CD4-positive, alpha-beta memory T cell (primary cell): ENCODE measurements at regions not wholly inside any gene's neighbourhood (a gene's known extent, or its start where the extent isn't known, plus 50 kb on each side); places are given as distances from the start of the nearest gene placed in this dataset.
A peak's percentile ranks its signal among the peaks of the same experiment; 100 is the strongest.
"Not testable (repeated sequence)": the region's sequence is repeated elsewhere in the genome, so short reads cannot be mapped to it uniquely, and the experiment has no call there.

Experiments used
- CTCF ChIA-PET: fragments of 350-600 bp; sonication (Branson Sonifier 250); formaldehyde crosslinking; loops from one replicate; lab custom pipeline; 2021; ENCODE audit warnings: inconsistent platforms; ENCODE audit not compliant: partially characterized antibody; lab: Charles Lee
- POLR2A ChIA-PET: fragments of 350-600 bp; sonication (Branson Sonifier 250); formaldehyde crosslinking; loops from one replicate; lab custom pipeline; 2021; ENCODE audit not compliant: partially characterized antibody; lab: Charles Lee
- DNase-seq, 5 donors: peaks; one replicate each; pipeline versions ENCODE4 v3.0.0 to v3.0.0-alpha.2; 2020 to 2022; ENCODE audit warnings: mixed read lengths in 1 of 5
- H3K27ac ChIP-seq: one replicate; pipeline ENCODE4 v1.7.0; 2013; ENCODE audit warnings: low read depth, low read length
- H3K27me3 ChIP-seq: 2 replicates; pipeline ENCODE4 v1.7.0; 2013; ENCODE audit warnings: mild to moderate bottlenecking, low read length, moderate library complexity; ENCODE audit not compliant: insufficient read depth
- H3K36me3 ChIP-seq: 2 replicates; pipeline ENCODE4 v1.7.0; 2013; ENCODE audit warnings: mild to moderate bottlenecking, low read length, moderate library complexity; ENCODE audit not compliant: insufficient read depth
- H3K4me1 ChIP-seq: 2 replicates; pipeline ENCODE4 v1.7.0; 2013; ENCODE audit warnings: mild to moderate bottlenecking, low read length, moderate library complexity; ENCODE audit not compliant: insufficient read depth
- H3K4me3 ChIP-seq, 2 donors: one replicate each; pipeline ENCODE4 v1.7.0; 2013; ENCODE audit warnings: low read length in 2 of 2, mild to moderate bottlenecking in 1 of 2
- H3K9me3 ChIP-seq, 2 donors: one replicate each; pipeline ENCODE4 v1.7.0; 2013; ENCODE audit warnings: low read length in 2 of 2, control low read depth in 1 of 2; ENCODE audit not compliant: control insufficient read depth in 1 of 2
- H3K27ac Mint-ChIP-seq, 7 donors: one replicate each; pipeline ENCODE4 v1.8.0; 2020 to 2021; ENCODE audit warnings: mixed read lengths in 7 of 7, mild to moderate bottlenecking in 6 of 7, inconsistent platforms in 3 of 7, moderate library complexity in 3 of 7
- H3K27me3 Mint-ChIP-seq, 2 donors: one replicate each; pipeline ENCODE4 v1.8.0; 2020 to 2021; ENCODE audit warnings: mixed read lengths in 2 of 2
- H3K36me3 Mint-ChIP-seq, 2 donors: one replicate each; pipeline ENCODE4 v1.8.0; 2020 to 2021; ENCODE audit warnings: mixed read lengths in 2 of 2, inconsistent platforms in 1 of 2, mild to moderate bottlenecking in 1 of 2
- H3K4me1 Mint-ChIP-seq, 4 donors: one replicate each; pipeline ENCODE4 v1.8.0; 2020 to 2021; ENCODE audit warnings: mixed read lengths in 4 of 4, mild to moderate bottlenecking in 1 of 4
- H3K4me3 Mint-ChIP-seq, 8 donors: one replicate each; pipeline ENCODE4 v1.8.0; 2020 to 2021; ENCODE audit warnings: mixed read lengths in 8 of 8, mild to moderate bottlenecking in 7 of 8, moderate library complexity in 6 of 8, inconsistent platforms in 3 of 8
- H3K9me3 Mint-ChIP-seq, 8 donors: one replicate each; pipeline ENCODE4 v1.8.0; 2020 to 2021; ENCODE audit warnings: mixed read lengths in 8 of 8, mild to moderate bottlenecking in 5 of 8, inconsistent platforms in 3 of 8, moderate library complexity in 1 of 8
- intact Hi-C: fragments of 100-400 bp; cut with micrococcal nuclease; formaldehyde crosslinking; loops from one replicate; pipeline ENCODE4 v1.15.1; 2023

DNA sequence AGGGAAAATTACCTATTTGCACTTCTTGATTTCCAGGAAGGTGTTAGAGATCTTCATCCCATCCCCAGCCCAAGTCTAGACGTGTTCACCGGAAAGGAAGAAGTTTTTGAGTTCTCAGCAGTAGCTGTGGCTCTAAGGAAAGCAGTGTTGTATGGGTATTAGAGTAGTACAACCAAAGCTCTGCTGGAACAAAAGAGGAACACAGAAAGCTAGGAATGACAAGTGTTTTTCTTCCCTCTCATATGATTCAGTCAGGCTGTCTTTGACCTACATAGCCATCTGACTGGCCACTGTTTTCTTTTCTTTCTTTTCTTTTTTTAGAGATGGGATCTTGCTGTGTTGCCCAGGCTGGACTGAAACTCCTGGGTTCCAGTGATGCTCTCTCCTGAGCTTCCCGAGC is 82.7 kb upstream of the SLC39A10 start:
- H3K4me1 Mint-ChIP-seq, result peaks cover 34 to 63% (median 49%) of the 10 kb centered on the region in 4 donors
- no peaks in the 10 kb centered on the region for H3K27me3 ChIP-seq
- H3K4me3 Mint-ChIP-seq, result no peak overlapping the region
- no peak for DNase-seq
- H3K36me3 Mint-ChIP-seq, result peaks cover 0 to 3% of the 10 kb centered on the region in 2 donors
- H3K27ac ChIP-seq, result no peak overlapping the region
- H3K9me3 ChIP-seq, result no peaks in the 10 kb centered on the region
- ChIA-PET POLR2A (interaction anchor here (0.5 to 8.5 kb wide), 4 partner anchors 15 to 535 kb away, joined by 3 to 135 read pairs (median 10); partner anchors contain the start of gene SLC39A10), CTCF (interaction anchor here (1.0 to 6.0 kb wide), 9 partner anchors 13 to 92 kb away, joined by 3 to 64 read pairs (median 7); partner anchors contain the start of gene SLC39A10)
- H3K4me3 ChIP-seq, result no peak overlapping the region
- H3K36me3 ChIP-seq, result no peaks in the 10 kb centered on the region
- peaks cover 44% of the 10 kb centered on the region for H3K4me1 ChIP-seq
- no peaks in the 10 kb centered on the region for H3K27me3 Mint-ChIP-seq
- intact Hi-C loops, result no loop called here
- H3K9me3 Mint-ChIP-seq, result no peaks in the 10 kb centered on the region
- peak overlapping the region in 2 of 7 donors; percentile 22 to 70 for H3K27ac Mint-ChIP-seq

DNA sequence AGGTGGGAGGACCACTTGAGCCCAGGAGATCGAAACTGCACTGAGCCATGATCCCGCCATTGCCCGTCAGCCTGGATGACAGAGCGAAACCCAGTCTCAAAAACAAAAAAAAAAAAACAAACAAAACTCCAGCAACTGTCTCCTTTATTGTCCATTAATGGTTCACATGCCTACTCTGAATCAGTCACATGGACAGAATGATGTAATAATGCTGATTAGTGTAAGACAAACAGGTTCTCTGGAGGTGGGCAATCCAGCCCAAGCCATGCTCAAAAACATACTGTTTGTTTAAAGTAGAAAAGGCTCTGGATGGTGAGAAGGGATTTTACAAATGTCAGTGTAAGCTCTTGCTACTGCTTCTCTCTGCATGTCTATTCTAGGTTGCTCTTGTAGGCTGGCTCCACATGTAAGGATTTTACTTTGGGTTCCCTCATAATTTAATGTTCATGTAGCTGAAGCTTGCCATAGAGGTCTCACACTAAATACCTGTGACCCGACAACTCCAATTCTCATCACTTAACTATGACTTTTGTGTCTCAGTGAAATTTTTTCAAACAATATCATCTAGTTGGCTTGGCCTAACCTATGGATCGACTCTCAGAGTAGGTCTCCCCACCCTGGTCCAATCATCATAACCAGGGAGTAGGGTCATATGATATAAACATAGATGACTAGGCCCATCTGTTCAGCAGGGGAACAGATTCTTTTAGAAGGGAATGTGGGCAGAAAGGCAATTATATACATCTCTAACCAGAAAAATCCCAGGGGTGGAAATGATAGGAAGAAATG is 83.9 kb upstream of the SLC39A10 start:
- intact Hi-C loops, result no loop called here
- Histone ChIP-seq H3K9me3 (no peaks in the 10 kb centered on the region), H3K4me3 (no peak overlapping the region), H3K27me3 (no peaks in the 10 kb centered on the region), H3K4me1 (peaks cover 39% of the 10 kb centered on the region), H3K27ac (no peak overlapping the region), H3K36me3 (no peaks in the 10 kb centered on the region)
- POLR2A ChIA-PET, result interaction anchor here (1.5 to 8.5 kb wide), 3 partner anchors 13 to 86 kb away, joined by 9 to 135 read pairs (median 11); partner anchors contain the start of gene SLC39A10
- H3K9me3 Mint-ChIP-seq, result no peaks in the 10 kb centered on the region
- H3K27ac Mint-ChIP-seq, result peak overlapping the region in 3 of 7 donors; percentile 18 to 42 (median 25)
- no peak for DNase-seq
- no peak overlapping the region for H3K4me3 Mint-ChIP-seq
- peaks cover 0 to 3% of the 10 kb centered on the region in 2 donors for H3K36me3 Mint-ChIP-seq
- no peaks in the 10 kb centered on the region for H3K27me3 Mint-ChIP-seq
- CTCF ChIA-PET, result interaction anchor here (1.0 to 6.0 kb wide), 6 partner anchors 12 to 93 kb away, joined by 3 to 64 read pairs (median 22); no protein-coding TSS in a partner anchor
- H3K4me1 Mint-ChIP-seq, result peaks cover 33 to 60% (median 48%) of the 10 kb centered on the region in 4 donors

DNA sequence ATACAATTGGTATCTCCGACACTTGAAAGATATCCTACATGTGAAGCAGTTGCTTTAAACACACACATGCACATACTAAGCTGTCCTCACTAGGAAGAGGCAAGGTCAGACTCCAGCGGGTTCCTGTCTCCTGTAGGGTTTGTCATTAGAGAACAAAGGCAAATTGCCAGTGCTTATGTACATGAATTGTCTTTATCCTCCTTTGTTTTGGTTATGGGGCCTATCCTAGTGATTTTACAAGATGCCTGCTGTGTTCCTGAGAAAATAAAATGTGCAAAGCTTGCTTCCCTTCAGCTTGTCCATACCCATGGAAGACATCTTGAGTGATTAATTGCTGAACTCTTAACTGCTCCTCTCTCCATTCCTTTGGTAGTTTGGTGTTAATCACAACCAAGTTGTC is 86.7 kb upstream of the SLC39A10 start:
- POLR2A ChIA-PET, result interaction anchor here (0.8 to 2.0 kb wide), 9 partner anchors 10 to 649 kb away, joined by 3 to 9 read pairs (median 4); partner anchors contain the start of gene SLC39A10
- H3K36me3 Mint-ChIP-seq, result peaks cover 0 to 3% of the 10 kb centered on the region in 2 donors
- Histone ChIP-seq H3K27me3 (no peaks in the 10 kb centered on the region), H3K36me3 (no peaks in the 10 kb centered on the region), H3K4me1 (peaks cover 21% of the 10 kb centered on the region), H3K9me3 (no peaks in the 10 kb centered on the region), H3K4me3 (no peak overlapping the region), H3K27ac (no peak overlapping the region)
- H3K9me3 Mint-ChIP-seq, result no peaks in the 10 kb centered on the region
- CTCF ChIA-PET, result interaction anchor here (0.8 to 2.0 kb wide), 9 partner anchors 8 to 498 kb away, joined by 3 to 9 read pairs (median 4); partner anchors contain the start of gene DNAH7
- intact Hi-C loops, result no loop called here
- no peak for DNase-seq
- no peak overlapping the region for H3K27ac Mint-ChIP-seq
- no peaks in the 10 kb centered on the region for H3K27me3 Mint-ChIP-seq
- no peak overlapping the region for H3K4me3 Mint-ChIP-seq
- peaks cover 21 to 45% (median 32%) of the 10 kb centered on the region in 4 donors for H3K4me1 Mint-ChIP-seq

DNA sequence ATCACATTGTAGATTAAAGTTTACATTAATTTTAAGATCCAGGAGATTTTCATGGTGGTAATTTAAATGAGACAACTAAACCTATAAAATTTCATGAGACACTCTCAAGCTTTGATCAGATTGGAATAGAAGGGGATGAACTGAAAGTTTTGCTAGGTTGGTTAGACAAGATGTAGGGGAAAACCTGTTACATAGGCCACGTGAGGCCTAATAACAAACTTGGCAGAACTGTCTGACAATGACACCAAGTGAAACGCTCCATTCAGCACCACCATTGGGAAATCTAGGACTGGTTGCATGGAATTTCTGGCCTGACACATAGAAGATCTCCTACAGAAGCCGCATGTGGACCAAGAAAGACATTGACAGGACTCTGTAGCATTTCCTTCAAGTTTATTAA is 87.8 kb upstream of the SLC39A10 start:
- intact Hi-C loops, result loop anchor here (10.0 kb wide), 1 partner anchor 606 kb away; the partner anchor contains the start of gene STK17B
- POLR2A ChIA-PET, result interaction anchor here (1.2 to 1.8 kb wide), 5 partner anchors 9 to 91 kb away, joined by 3 to 9 read pairs (median 4); partner anchors contain the start of gene SLC39A10
- Histone ChIP-seq H3K27ac (no peak overlapping the region), H3K36me3 (no peaks in the 10 kb centered on the region), H3K4me3 (no peak overlapping the region), H3K9me3 (no peaks in the 10 kb centered on the region), H3K27me3 (no peaks in the 10 kb centered on the region), H3K4me1 (peaks cover 31% of the 10 kb centered on the region)
- H3K36me3 Mint-ChIP-seq, result peaks cover 0 to 3% of the 10 kb centered on the region in 2 donors
- no peak for DNase-seq
- peak overlapping the region in 3 of 7 donors; percentile 19 to 46 (median 35) for H3K27ac Mint-ChIP-seq
- CTCF ChIA-PET, result interaction anchor here (0.8 to 2.0 kb wide), 5 partner anchors 8 to 499 kb away, joined by 3 to 9 read pairs (median 4); partner anchors contain the start of gene DNAH7
- H3K9me3 Mint-ChIP-seq, result no peaks in the 10 kb centered on the region
- no peaks in the 10 kb centered on the region for H3K27me3 Mint-ChIP-seq
- H3K4me1 Mint-ChIP-seq, result peaks cover 25 to 56% (median 34%) of the 10 kb centered on the region in 4 donors
- H3K4me3 Mint-ChIP-seq, result no peak overlapping the region

DNA sequence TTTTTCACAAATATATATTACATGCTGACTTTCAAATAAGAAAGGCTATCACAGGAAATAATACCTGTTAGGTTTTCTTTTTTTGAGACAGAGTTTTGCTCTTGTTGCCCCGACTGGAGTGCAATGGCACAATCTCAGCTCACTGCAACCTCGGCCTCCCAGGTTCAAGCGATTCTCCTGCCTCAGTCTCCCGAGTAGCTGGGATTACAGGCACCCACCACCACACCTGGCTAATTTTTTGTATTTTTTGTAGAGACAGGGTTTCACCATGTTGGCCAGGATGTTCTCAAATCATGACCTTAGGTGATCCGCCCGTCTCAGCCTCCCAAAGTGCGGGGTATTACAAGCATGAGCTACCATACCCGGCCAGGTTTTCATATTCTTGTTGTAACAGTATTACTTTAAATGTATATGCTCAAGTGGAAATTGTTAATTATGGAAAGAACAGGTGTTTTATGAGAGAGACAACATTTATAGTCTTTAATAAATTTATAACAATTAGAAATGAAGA is 92.3 kb upstream of the SLC39A10 start:
- Histone ChIP-seq H3K4me1 (peaks cover 62% of the 10 kb centered on the region), H3K4me3 (peak overlapping the region in 1 of 2 donors; percentile 6), H3K27ac (peak overlapping the region; percentile 43)
- H3K36me3 Mint-ChIP-seq, H3K27me3 Mint-ChIP-seq, H3K9me3 Mint-ChIP-seq, DNase-seq, H3K9me3 ChIP-seq, H3K36me3 ChIP-seq, H3K27me3 ChIP-seq: not testable (repeated sequence)
- CTCF ChIA-PET, result interaction anchor here (0.8 to 3.5 kb wide), 6 partner anchors 10 to 98 kb away, joined by 3 to 19 read pairs (median 4); partner anchors contain the start of gene SLC39A10
- H3K27ac Mint-ChIP-seq, result peak overlapping the region; percentile 85 to 96 (median 94)
- intact Hi-C loops, result loop anchor here (1.0 to 10.0 kb wide), 5 partner anchors 12 to 698 kb away; partner anchors contain the start of genes DNAH7 and STK17B
- H3K4me1 Mint-ChIP-seq, result peaks cover 38 to 71% (median 45%) of the 10 kb centered on the region in 4 donors
- H3K4me3 Mint-ChIP-seq, result peak overlapping the region; percentile 5 to 89 (median 67)
- POLR2A ChIA-PET, result interaction anchor here (0.8 to 16.6 kb wide), 8 partner anchors 11 to 95 kb away, joined by 3 to 423 read pairs (median 6); partner anchors contain the start of gene SLC39A10

DNA sequence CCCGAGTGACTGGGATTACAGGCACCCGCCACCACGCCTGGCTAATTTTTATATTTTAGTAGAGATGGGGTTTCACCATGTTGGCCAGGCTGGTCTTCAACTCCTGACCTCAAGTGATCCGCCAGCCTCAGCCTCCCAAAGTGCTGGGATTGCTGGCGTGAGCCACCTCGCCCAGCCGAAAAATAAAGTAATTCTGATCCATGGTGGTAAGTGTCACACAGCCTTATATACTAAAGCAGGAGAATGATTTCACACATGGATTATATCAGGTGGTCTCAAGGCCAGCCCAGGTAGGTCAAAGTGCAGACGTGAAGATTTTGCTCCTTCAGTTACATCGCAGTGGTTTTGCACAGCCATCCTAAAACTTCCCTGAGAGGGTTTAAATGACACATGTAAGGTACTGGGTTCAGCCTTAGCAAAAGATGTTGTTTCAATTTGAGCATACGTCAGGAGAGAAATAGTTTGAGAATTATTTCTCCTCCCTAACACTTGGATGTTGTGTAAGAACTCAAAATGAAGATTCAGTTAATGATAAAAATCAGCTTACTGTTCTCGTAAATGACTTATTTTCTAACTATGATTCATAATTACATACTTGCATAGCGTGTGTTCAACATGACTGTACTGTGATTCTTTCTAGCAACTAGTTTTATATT is 93.0 kb upstream of the SLC39A10 start:
- peak overlapping the region; percentile 15 to 39 for H3K4me3 ChIP-seq
- peaks cover 64% of the 10 kb centered on the region for H3K4me1 ChIP-seq
- no peaks in the 10 kb centered on the region for H3K27me3 ChIP-seq
- ChIA-PET CTCF (interaction anchor here (1.2 to 3.5 kb wide), 3 partner anchors 12 to 99 kb away, joined by 3 to 19 read pairs (median 6); no protein-coding TSS in a partner anchor), POLR2A (interaction anchor here (1.0 to 16.6 kb wide), 5 partner anchors 12 to 96 kb away, joined by 4 to 423 read pairs (median 11); partner anchors contain the start of gene SLC39A10)
- H3K9me3 ChIP-seq, result no peaks in the 10 kb centered on the region
- Mint-ChIP-seq H3K27me3 (no peaks in the 10 kb centered on the region), H3K4me1 (peaks cover 38 to 72% (median 47%) of the 10 kb centered on the region in 4 donors), H3K27ac (peak overlapping the region; percentile 85 to 96 (median 94)), H3K4me3 (peak overlapping the region; percentile 50 to 89 (median 68)), H3K36me3 (no peaks in the 10 kb centered on the region), H3K9me3 (no peaks in the 10 kb centered on the region)
- peak; percentile 31 to 54 (median 33) for DNase-seq
- intact Hi-C loops, result loop anchor here (1.0 to 10.0 kb wide), 5 partner anchors 12 to 698 kb away; partner anchors contain the start of genes DNAH7 and STK17B
- H3K36me3 ChIP-seq, result no peaks in the 10 kb centered on the region
- H3K27ac ChIP-seq, result peak overlapping the region; percentile 43
